Ishikawa (cell line): ENCODE measurements at regions not wholly inside any gene's neighbourhood (a gene's known extent, or its start where the extent isn't known, plus 50 kb on each side); places are given as distances from the start of the nearest gene placed in this dataset.

Experiments used
- CEBPB ChIP-seq: IDR thresholded peaks from 2 replicates; pipeline ENCODE4 v1.6.1; 2012
- CREB1 ChIP-seq: IDR thresholded peaks from 2 replicates; pipeline ENCODE4 v1.6.1; 2012; ENCODE audit warnings: low read depth
- EGR1 ChIP-seq: IDR thresholded peaks from 2 replicates; pipeline ENCODE4 v1.6.1; 2012
- EP300 ChIP-seq: IDR thresholded peaks from 2 replicates; pipeline ENCODE4 v1.6.1; 2012; ENCODE audit warnings: borderline replicate concordance
- FOXM1 ChIP-seq: IDR thresholded peaks from 2 replicates; pipeline ENCODE4 v1.6.1; 2012; ENCODE audit warnings: low read depth, borderline replicate concordance
- NFIC ChIP-seq: IDR thresholded peaks from 2 replicates; pipeline ENCODE4 v1.6.1; 2012
- RAD21 ChIP-seq: IDR thresholded peaks from 2 replicates; pipeline ENCODE4 v1.6.1; 2012; ENCODE audit warnings: low read depth
- TAF1 ChIP-seq: IDR thresholded peaks from 2 replicates; pipeline ENCODE4 v1.6.1; 2012; ENCODE audit warnings: low read depth, mild to moderate bottlenecking
- TCF12 ChIP-seq: IDR thresholded peaks from 2 replicates; pipeline ENCODE4 v1.6.1; 2012; ENCODE audit warnings: low read depth
- TEAD4 ChIP-seq: IDR thresholded peaks from 2 replicates; pipeline ENCODE4 v1.6.1; 2012
- YY1 ChIP-seq: IDR thresholded peaks from 2 replicates; pipeline ENCODE4 v1.6.1; 2012; ENCODE audit warnings: low read depth
- ZBTB7A ChIP-seq: IDR thresholded peaks from 2 replicates; pipeline ENCODE4 v1.6.1; 2012; ENCODE audit warnings: low read depth
- TF ChIP-seq, protein P1 (sequence below): IDR thresholded peaks from 2 replicates; pipeline ENCODE4 v1.6.1; 2012
- TF ChIP-seq, protein P2 (sequence below): IDR thresholded peaks from 2 replicates; pipeline ENCODE4 v1.6.1; 2012; ENCODE audit warnings: low read depth, mild to moderate bottlenecking
- TF ChIP-seq, protein P3 (sequence below): IDR thresholded peaks from 2 replicates; pipeline ENCODE4 v1.6.1; 2012

DNA sequence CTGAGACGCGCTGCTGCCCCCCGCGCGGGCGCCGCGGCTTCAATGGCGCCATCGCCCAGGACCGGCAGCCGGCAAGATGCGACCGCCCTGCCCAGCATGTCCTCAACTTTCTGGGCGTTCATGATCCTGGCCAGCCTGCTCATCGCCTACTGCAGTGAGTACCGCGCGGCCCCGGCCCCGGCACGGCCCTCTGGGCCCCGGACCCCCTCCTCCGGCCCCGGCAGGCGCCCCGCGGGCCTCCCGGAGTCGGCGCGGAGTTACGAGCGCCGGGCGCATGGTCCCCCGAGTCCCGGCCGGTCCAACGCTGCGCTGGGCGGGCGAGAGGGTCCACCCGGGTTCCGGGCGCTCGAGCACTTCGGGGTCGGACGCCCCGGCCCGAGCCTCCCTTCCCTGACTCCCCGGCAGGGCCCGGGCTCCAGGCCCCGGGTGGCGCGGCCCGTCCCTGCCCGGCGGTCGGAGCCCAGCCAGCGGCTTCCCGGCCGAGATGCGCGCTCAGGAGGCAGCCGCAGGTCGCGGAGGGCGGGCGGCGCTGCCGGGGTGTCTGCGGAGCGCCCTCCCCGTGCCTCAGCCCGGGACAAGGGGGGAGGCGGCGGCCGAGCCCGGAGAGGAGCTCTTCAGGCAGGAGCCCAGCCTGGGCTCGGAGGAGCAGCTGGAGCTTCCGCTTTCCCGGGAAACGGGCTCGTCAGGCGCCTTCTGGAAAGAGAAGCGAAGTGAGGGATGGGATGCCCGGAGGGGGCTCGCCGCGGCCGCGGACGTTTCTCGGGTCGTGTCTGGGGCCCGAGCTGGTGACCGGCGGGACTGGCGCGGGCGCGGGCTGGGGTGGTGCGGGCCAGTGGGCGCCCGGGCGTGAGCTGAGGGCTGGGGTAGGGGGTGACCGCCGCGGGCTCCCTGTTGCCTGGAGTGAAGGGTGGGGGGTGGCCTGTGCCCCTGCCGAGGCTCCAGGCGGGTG is 1337.8 kb downstream of the BRD1 start:
- TF ChIP-seq YY1 (no peak), ZBTB7A (no peak), FOXM1 (no peak), EGR1 (no peak), CEBPB (no peak), TAF1 (no peak), TEAD4 (no peak), EP300 (no peak), TCF12 (no peak), NFIC (no peak), RAD21 (no peak), CREB1 (no peak)
- TF ChIP-seq, protein P1, sequence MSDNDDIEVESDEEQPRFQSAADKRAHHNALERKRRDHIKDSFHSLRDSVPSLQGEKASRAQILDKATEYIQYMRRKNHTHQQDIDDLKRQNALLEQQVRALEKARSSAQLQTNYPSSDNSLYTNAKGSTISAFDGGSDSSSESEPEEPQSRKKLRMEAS: no peak
- TF ChIP-seq, protein P2, sequence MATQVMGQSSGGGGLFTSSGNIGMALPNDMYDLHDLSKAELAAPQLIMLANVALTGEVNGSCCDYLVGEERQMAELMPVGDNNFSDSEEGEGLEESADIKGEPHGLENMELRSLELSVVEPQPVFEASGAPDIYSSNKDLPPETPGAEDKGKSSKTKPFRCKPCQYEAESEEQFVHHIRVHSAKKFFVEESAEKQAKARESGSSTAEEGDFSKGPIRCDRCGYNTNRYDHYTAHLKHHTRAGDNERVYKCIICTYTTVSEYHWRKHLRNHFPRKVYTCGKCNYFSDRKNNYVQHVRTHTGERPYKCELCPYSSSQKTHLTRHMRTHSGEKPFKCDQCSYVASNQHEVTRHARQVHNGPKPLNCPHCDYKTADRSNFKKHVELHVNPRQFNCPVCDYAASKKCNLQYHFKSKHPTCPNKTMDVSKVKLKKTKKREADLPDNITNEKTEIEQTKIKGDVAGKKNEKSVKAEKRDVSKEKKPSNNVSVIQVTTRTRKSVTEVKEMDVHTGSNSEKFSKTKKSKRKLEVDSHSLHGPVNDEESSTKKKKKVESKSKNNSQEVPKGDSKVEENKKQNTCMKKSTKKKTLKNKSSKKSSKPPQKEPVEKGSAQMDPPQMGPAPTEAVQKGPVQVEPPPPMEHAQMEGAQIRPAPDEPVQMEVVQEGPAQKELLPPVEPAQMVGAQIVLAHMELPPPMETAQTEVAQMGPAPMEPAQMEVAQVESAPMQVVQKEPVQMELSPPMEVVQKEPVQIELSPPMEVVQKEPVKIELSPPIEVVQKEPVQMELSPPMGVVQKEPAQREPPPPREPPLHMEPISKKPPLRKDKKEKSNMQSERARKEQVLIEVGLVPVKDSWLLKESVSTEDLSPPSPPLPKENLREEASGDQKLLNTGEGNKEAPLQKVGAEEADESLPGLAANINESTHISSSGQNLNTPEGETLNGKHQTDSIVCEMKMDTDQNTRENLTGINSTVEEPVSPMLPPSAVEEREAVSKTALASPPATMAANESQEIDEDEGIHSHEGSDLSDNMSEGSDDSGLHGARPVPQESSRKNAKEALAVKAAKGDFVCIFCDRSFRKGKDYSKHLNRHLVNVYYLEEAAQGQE: no peak
- TF ChIP-seq, protein P3, sequence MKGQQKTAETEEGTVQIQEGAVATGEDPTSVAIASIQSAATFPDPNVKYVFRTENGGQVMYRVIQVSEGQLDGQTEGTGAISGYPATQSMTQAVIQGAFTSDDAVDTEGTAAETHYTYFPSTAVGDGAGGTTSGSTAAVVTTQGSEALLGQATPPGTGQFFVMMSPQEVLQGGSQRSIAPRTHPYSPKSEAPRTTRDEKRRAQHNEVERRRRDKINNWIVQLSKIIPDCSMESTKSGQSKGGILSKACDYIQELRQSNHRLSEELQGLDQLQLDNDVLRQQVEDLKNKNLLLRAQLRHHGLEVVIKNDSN: no peak

DNA sequence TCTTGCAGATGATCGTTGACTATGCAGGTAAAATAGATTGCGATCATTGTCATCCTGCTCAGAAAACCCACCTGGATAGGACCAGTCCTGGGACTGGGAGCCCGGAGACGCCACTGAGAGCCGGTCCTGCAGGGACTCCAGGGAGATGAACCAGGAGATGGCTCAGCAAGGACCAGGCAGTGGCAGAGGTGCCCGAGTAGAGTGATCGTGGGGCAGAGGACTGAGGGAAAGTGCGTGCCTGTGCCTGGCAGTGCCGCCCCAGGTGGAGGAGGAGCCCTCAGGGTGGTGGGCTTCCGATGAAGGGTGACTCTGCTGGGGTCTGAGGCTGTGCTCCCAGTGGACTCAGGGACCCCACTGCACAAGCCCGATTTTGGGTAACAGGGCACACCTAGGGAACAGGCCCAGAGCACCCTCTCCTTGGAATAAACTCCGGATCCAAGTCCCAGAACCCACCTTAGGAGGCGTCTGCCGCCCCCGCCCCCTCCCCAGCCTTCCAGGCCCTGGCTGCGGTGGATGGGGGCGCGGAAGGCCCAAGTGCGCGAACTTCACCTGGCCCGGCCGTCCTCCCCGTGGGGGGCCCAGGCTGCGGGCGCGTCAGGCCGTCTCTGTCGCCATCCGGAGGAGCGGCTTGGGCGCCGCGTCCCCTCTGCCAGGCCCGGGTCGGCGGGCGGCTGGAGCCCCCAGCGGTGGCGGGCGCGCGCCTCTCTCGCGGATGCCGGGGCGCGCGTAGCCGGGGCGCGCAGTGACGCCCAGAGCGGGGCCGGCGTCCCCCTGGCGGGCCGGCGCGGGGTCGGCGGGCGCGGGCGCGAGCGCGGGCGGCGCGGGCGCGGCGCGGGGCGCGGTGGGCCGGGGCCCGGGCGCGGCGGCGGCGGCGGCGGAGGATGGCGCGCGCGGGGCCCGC is 1338.8 kb downstream of the BRD1 start:
- no peak for TF ChIP-seq EP300

DNA sequence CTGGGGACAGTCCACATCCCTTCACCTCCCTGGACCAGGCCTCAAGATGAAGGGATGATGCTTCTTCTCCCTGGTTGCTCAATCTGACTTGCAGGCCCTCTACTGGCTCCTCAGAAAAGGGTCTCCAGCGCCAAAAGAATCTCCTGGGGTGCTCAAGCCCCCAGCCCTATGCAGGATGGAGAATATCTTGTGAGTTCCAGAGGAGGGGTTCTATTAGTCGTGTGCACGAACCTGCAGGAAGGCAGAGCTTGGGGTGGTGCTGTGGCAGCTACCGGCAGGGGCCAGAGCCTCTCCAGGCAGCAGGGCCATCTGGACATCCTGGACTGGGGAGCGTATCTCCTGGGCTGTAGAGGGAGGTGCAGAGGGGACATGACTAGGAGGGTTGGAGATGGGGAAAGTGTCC is 1339.5 kb downstream of the BRD1 start:
- TF ChIP-seq YY1: no peak
- no peak for TF ChIP-seq EP300
- TF ChIP-seq, protein P3: no peak
- TF ChIP-seq TEAD4: no peak
- TF ChIP-seq FOXM1: no peak
- no peak for TF ChIP-seq ZBTB7A
- TF ChIP-seq, protein P1: no peak
- TF ChIP-seq, protein P2: no peak
- TF ChIP-seq EGR1: no peak
- TF ChIP-seq CEBPB: no peak
- no peak for TF ChIP-seq RAD21
- TF ChIP-seq TAF1: no peak
- TF ChIP-seq NFIC: no peak
- no peak for TF ChIP-seq CREB1
- TF ChIP-seq TCF12: no peak

DNA sequence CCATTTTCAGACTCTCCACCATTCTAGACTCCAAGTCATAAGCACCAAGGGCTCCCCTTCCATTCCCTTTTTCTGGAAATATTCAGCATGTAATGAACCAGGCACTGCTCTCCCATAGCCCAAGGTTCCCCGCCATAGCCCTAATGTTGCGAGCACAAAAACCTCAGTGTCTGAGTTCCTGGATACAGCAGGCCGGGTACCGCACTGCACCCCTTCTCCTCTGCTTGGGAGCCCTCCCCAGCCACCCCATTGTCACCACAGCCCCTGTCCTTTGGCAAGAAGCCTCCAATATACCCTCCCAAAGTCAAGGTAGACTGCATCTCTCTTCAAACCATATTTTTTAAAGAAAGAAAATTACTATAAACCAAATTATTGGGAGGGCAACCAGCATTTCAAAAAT is 1341.1 kb downstream of the BRD1 start:
- TF ChIP-seq CREB1 (no peak), TAF1 (no peak), TEAD4 (no peak), FOXM1 (no peak), EGR1 (no peak), TCF12 (no peak), EP300 (no peak), NFIC (no peak), RAD21 (no peak), CEBPB (no peak), ZBTB7A (no peak), YY1 (no peak)
- TF ChIP-seq, protein P3: no peak
- TF ChIP-seq, protein P1: no peak
- TF ChIP-seq, protein P2: no peak
